Epithelial cell of esophagus (primary cell): ENCODE measurements at regions not wholly inside any gene's neighbourhood (a gene's known extent, or its start where the extent isn't known, plus 50 kb on each side); places are given as distances from the start of the nearest gene placed in this dataset.

ENCODE experiments used
- DNase-seq: peaks from one replicate; pipeline ENCODE4 v3.0.0; 2010; ENCODE audit warnings: low read depth
- H3K4me3 ChIP-seq: 2 replicates; pipeline ENCODE4 v1.5.1; 2011; ENCODE audit warnings: mild to moderate bottlenecking, low read length, control low read depth
- TF ChIP-seq, protein P1 (sequence below): IDR thresholded peaks from 2 replicates; pipeline ENCODE4 v1.5.1; 2011; ENCODE audit warnings: low read depth, mild to moderate bottlenecking, low read length, control low read depth, inconsistent platforms; ENCODE audit not compliant: insufficient read depth; ENCODE audit errors: missing control alignments

DNA sequence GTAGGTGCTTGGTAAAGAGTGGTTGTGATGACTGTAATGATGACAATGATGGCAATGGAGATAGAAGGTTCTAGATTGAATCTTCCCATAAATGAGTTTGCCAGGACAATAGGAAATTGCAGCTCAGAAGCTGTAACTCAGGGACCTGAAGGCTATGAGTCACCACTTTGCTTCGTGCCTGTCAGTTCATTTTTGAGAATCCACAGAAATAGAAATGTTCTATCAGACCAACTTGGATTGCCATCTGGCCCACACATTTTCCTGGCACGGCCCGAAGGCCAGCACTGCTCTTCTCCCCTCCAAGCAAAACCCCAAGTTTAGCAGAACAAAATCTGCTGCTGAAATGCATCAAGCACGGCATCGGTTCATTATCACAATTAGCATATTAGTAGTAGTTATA is 1127.0 kb downstream of the BCL11B start:
- peak; percentile 42 for DNase-seq
- no peak overlapping the region for H3K4me3 ChIP-seq
- TF ChIP-seq, protein P1, sequence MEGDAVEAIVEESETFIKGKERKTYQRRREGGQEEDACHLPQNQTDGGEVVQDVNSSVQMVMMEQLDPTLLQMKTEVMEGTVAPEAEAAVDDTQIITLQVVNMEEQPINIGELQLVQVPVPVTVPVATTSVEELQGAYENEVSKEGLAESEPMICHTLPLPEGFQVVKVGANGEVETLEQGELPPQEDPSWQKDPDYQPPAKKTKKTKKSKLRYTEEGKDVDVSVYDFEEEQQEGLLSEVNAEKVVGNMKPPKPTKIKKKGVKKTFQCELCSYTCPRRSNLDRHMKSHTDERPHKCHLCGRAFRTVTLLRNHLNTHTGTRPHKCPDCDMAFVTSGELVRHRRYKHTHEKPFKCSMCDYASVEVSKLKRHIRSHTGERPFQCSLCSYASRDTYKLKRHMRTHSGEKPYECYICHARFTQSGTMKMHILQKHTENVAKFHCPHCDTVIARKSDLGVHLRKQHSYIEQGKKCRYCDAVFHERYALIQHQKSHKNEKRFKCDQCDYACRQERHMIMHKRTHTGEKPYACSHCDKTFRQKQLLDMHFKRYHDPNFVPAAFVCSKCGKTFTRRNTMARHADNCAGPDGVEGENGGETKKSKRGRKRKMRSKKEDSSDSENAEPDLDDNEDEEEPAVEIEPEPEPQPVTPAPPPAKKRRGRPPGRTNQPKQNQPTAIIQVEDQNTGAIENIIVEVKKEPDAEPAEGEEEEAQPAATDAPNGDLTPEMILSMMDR: no peak

DNA sequence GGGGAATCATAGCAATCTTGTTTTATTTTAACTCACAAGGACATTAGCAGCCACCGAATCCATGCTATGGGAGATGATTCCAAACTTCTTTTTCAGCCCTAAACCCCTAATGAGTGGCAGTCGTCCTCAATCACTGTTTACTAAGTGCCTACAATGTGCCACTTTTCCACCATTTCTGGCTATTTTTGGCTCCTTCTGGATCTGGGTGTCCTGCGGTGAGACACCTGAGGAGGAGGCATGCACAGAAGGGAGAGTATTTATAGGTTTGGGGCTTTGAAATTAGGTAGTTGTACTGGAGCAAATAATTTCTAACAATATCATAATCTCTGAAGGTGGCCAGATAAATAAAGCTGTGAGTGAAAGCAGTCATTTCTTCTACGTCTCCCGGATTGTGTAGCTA is 1125.6 kb downstream of the BCL11B start:
- DNase-seq: no peak
- TF ChIP-seq, protein P1: no peak
- H3K4me3 ChIP-seq: no peak overlapping the region

DNA sequence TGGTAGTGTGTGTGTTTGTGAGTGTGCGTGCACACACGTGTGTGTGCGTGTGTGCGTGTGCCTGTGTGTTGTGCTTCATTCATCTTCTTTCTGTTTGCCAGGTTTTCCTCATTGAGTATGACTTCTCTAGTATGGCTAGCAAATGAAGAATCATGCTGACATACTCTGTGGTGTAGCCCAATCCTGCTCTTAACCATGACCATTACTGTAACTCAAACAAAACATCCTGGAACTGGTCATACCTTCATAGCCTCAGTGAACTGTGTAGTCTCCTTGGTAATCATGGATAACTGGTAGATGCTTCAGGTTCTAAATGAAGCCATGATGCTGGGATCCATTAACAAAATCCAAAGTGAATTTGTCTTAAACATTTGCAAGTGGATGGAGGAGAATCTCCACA is 1117.7 kb downstream of the BCL11B start:
- TF ChIP-seq, protein P1: no peak
- no peak overlapping the region for H3K4me3 ChIP-seq
- DNase-seq: no peak

DNA sequence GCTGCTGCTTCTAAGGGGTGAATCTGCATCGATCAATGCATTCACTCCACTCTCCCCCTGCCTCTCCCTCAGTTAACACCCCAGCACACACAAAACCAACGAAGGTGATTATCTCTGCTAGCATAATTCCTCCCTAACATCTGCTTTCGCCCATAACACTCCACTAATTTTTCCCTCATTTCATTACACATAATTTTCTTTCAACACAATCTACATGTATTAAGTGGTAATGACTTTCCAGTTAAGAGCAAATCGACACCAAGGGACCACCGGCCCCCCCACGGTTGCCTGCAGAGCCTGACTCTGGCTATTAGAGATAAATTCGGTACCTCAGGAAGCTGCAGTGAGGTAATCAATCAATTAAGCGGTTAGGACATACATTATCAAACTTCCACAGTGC is 1115.6 kb downstream of the BCL11B start:
- DNase-seq: no peak
- H3K4me3 ChIP-seq: no peak overlapping the region
- TF ChIP-seq, protein P1: no peak

DNA sequence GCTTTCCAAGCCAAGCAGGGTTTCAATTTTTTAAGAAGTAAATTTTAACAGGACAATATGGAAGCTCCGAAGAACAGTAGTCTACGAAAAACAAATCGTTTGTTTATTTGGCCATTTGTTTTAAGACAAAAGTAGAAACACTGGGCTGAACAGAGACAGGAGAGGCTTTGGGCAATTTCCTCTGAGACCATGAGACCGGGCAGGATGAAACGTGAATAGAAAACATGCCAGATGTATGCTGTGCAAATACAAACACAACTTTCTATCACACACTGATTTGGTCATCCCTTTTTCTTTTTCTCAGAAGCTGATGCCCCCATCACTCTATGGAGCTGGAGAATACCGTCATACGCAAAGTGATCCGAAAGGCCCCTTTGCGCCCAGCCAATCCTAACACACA is 1111.1 kb downstream of the BCL11B start:
- TF ChIP-seq, protein P1: no peak
- H3K4me3 ChIP-seq: no peak overlapping the region
- peak; percentile 59 for DNase-seq

DNA sequence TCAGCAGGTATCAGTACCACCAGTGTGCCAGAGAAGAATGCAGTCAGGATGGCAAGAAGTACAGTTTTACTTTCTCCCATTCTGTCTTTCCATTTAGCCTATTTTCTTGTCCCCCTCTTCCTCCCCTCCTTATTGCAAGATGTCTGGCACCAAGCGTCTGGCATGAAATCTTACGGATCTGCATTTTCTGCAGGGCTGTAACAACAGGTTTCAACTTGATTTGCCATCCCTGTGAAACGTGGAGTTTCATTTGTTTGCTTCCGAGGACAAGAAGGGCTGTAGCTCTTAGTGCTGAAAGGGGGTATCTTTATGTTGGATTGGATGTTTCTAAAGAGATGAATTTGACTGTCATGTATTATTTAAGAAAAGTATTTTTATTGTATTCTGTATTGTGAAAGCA is 1110.6 kb downstream of the BCL11B start:
- H3K4me3 ChIP-seq: no peak overlapping the region
- DNase-seq: peak; percentile 66
- TF ChIP-seq, protein P1: no peak
